ENCODE measurements at regions not wholly inside any gene's neighbourhood (a gene's known extent, or its start where the extent isn't known, plus 50 kb on each side); places are given as distances from the start of the nearest gene placed in this dataset.

- TF ChIP-seq ESRRA (CRISPR knock-in tag; IDR thresholded peaks at IDR 0.05; ENCODE audit: borderline replicate concordance) (no peak), CTCF (IDR thresholded peaks at IDR 0.05) (no peak), ZSCAN18 (CRISPR knock-in tag; IDR thresholded peaks at IDR 0.05) (no peak), ZNF138 (CRISPR knock-in tag; conservative IDR thresholded peaks at IDR 0.05) (no peak), HMGXB4 (CRISPR knock-in tag; IDR thresholded peaks at IDR 0.05) (no peak)
Measured at GRCh38 chr6:1004885-1005630, 306.8 kb upstream of the FOXQ1 start.
